ENCODE measurements at regions not wholly inside any gene's neighbourhood (a gene's known extent, or its start where the extent isn't known, plus 50 kb on each side); places are given as distances from the start of the nearest gene placed in this dataset.

GRCh38 chr13:55893540-55893939 is 1247.2 kb upstream of the PRR20A start:
- no peaks in the 10 kb centered on the region for H3K27me3 ChIP-seq (replicated peaks; ENCODE audit: insufficient read depth, low read depth, low read length, poor library complexity)
- TF ChIP-seq EZH2 (IDR thresholded peaks at IDR 0.05; ENCODE audit: borderline replicate concordance, low read depth, low read length, poor library complexity, severe bottlenecking): no peak
- TF ChIP-seq CTCF (conservative IDR thresholded peaks at IDR 0.05; ENCODE audit: low read depth, low read length): no peak
- ChIA-PET POLR2A (ENCODE audit: low non-redundant PET) (no interaction called here), CTCF (no interaction called here)
- DNase-seq (ENCODE audit: low spot score): no peak
- intact Hi-C loops (cut with micrococcal nuclease; ENCODE audit: unreplicated experiment): no loop called here
- no TSS peak for BruUV-seq (replicated peaks)
- H3K9me3 ChIP-seq (ENCODE audit: low read depth, low read length, poor library complexity, severe bottlenecking): peaks cover 4% of the 10 kb centered on the region
- H3K4me1 ChIP-seq (ENCODE audit: insufficient read depth, low read length, poor library complexity, severe bottlenecking): no peaks in the 10 kb centered on the region
- H3K4me3 ChIP-seq (ENCODE audit: low read depth, low read length, poor library complexity, severe bottlenecking): no peak overlapping the region
- H3K27ac ChIP-seq (ENCODE audit: low read depth, low read length, poor library complexity, severe bottlenecking): no peak overlapping the region
- no peaks in the 10 kb centered on the region for H3K36me3 ChIP-seq (ENCODE audit: insufficient read depth, low read length, poor library complexity, severe bottlenecking)

GRCh38 chr13:55937180-55937579 is 1203.5 kb upstream of the PRR20A start:
- Histone ChIP-seq H3K36me3 (ENCODE audit: insufficient read depth, low read length, poor library complexity, severe bottlenecking) (no peaks in the 10 kb centered on the region), H3K4me1 (ENCODE audit: insufficient read depth, low read length, poor library complexity, severe bottlenecking) (no peaks in the 10 kb centered on the region), H3K9me3 (ENCODE audit: low read depth, low read length, poor library complexity, severe bottlenecking) (no peaks in the 10 kb centered on the region), H3K27me3 (replicated peaks; ENCODE audit: insufficient read depth, low read depth, low read length, poor library complexity) (no peaks in the 10 kb centered on the region), H3K27ac (ENCODE audit: low read depth, low read length, poor library complexity, severe bottlenecking) (no peak overlapping the region), H3K4me3 (ENCODE audit: low read depth, low read length, poor library complexity, severe bottlenecking) (no peak overlapping the region)
- intact Hi-C loops (cut with micrococcal nuclease; ENCODE audit: unreplicated experiment): no loop called here
- TF ChIP-seq EZH2 (IDR thresholded peaks at IDR 0.05; ENCODE audit: borderline replicate concordance, low read depth, low read length, poor library complexity, severe bottlenecking) (no peak), CTCF (conservative IDR thresholded peaks at IDR 0.05; ENCODE audit: low read depth, low read length) (no peak)
- DNase-seq (ENCODE audit: low spot score): no peak
- ChIA-PET CTCF (no interaction called here), POLR2A (ENCODE audit: low non-redundant PET) (no interaction called here)
- BruUV-seq (replicated peaks): no TSS peak

GRCh38 chr13:55948175-55948574 is 1192.5 kb upstream of the PRR20A start:
- Histone ChIP-seq H3K27ac (ENCODE audit: low read depth, low read length, poor library complexity, severe bottlenecking) (no peak overlapping the region), H3K9me3 (ENCODE audit: low read depth, low read length, poor library complexity, severe bottlenecking) (no peaks in the 10 kb centered on the region), H3K4me1 (ENCODE audit: insufficient read depth, low read length, poor library complexity, severe bottlenecking) (no peaks in the 10 kb centered on the region), H3K4me3 (ENCODE audit: low read depth, low read length, poor library complexity, severe bottlenecking) (no peak overlapping the region), H3K27me3 (replicated peaks; ENCODE audit: insufficient read depth, low read depth, low read length, poor library complexity) (no peaks in the 10 kb centered on the region), H3K36me3 (ENCODE audit: insufficient read depth, low read length, poor library complexity, severe bottlenecking) (no peaks in the 10 kb centered on the region)
- no peak for DNase-seq (ENCODE audit: low spot score)
- intact Hi-C loops (cut with micrococcal nuclease; ENCODE audit: unreplicated experiment): no loop called here
- no TSS peak for BruUV-seq (replicated peaks)
- TF ChIP-seq CTCF (conservative IDR thresholded peaks at IDR 0.05; ENCODE audit: low read depth, low read length) (no peak), EZH2 (IDR thresholded peaks at IDR 0.05; ENCODE audit: borderline replicate concordance, low read depth, low read length, poor library complexity, severe bottlenecking) (no peak)
- ChIA-PET CTCF (no interaction called here), POLR2A (ENCODE audit: low non-redundant PET) (no interaction called here)
